ENCODE measurements at regions not wholly inside any gene's neighbourhood (a gene's known extent, or its start where the extent isn't known, plus 50 kb on each side); places are given as distances from the start of the nearest gene placed in this dataset.

- no peaks in the 10 kb centered on the region for H4K20me1 ChIP-seq (replicated peaks; ENCODE audit: insufficient read depth)
- no peaks in the 10 kb centered on the region for H3K79me2 ChIP-seq (replicated peaks; ENCODE audit: insufficient read depth)
- Mint-ChIP-seq H3K4me1 (no peaks in the 10 kb centered on the region), H3K9me3 (peaks cover 92% of the 10 kb centered on the region), H3K4me3 (no peak overlapping the region), H3K27me3 (ENCODE audit: insufficient read depth, low read depth, poor library complexity) (peaks cover 9% of the 10 kb centered on the region), H3K36me3 (ENCODE audit: low read depth) (peaks cover 38% of the 10 kb centered on the region), H3K27ac (no peak overlapping the region)
- no peak overlapping the region for H2AFZ ChIP-seq
- no peak for DNase-seq (ENCODE audit: low spot score)
- no peak for TF ChIP-seq EZH2phosphoT487 (IDR thresholded peaks at IDR 0.05; ENCODE audit: unreplicated experiment)
- no peak for TF ChIP-seq STAT1 (IDR thresholded peaks at IDR 0.05; ENCODE audit: unreplicated experiment)
- no peak for TF ChIP-seq POLR2AphosphoS5 (IDR thresholded peaks at IDR 0.05; ENCODE audit: low read depth)
- TF ChIP-seq CTCF (conservative IDR thresholded peaks at IDR 0.05; ENCODE audit: low read depth in 2 of 2) = no peak
- no peak for TF ChIP-seq ZNF114 (CRISPR knock-in tag; IDR thresholded peaks at IDR 0.05)
- no peak for TF ChIP-seq ETS1 (IDR thresholded peaks at IDR 0.05)
- no peak for TF ChIP-seq NANOG (IDR thresholded peaks at IDR 0.05; ENCODE audit: borderline replicate concordance)
- TF ChIP-seq JUNB (IDR thresholded peaks at IDR 0.05; ENCODE audit: unreplicated experiment) = no peak
- TF ChIP-seq EZH2 (IDR thresholded peaks at IDR 0.05; ENCODE audit: low read depth, unreplicated experiment) = no peak
- no peak for TF ChIP-seq CREB1 (CRISPR knock-in tag; IDR thresholded peaks at IDR 0.05; ENCODE audit: low read depth)
- TF ChIP-seq ZNF331 (CRISPR knock-in tag; IDR thresholded peaks at IDR 0.05; ENCODE audit: low read depth) = no peak
- TF ChIP-seq REST (IDR thresholded peaks at IDR 0.05; ENCODE audit: unreplicated experiment) = no peak
- no peak for TF ChIP-seq ZNF462 (CRISPR knock-in tag; IDR thresholded peaks at IDR 0.05)
- H3K4me3 ChIP-seq = no peak overlapping the region
- H3K36me3 ChIP-seq (ENCODE audit: insufficient read depth) = no peaks in the 10 kb centered on the region; the same call in 1 of the 2 replicates
- no peaks in the 10 kb centered on the region for H3F3A ChIP-seq (replicated peaks; ENCODE audit: low read depth)
- ATAC-seq = no peak
- no peak overlapping the region for H3K27ac ChIP-seq (ENCODE audit: low read depth)
- H3K9me2 ChIP-seq (ENCODE audit: insufficient read depth) = no peaks in the 10 kb centered on the region
- no peaks in the 10 kb centered on the region for H3K4me1 ChIP-seq (ENCODE audit: insufficient read depth)
- H3K4me2 ChIP-seq = no peak overlapping the region
- no peaks in the 10 kb centered on the region for H3K27me3 ChIP-seq (ENCODE audit: insufficient read depth)
These were observed 956.4 kb downstream of the AACS start for GRCh38 chr12:126021675-126022074.
